H1 (cell line): ENCODE measurements at regions not wholly inside any gene's neighbourhood (a gene's known extent, or its start where the extent isn't known, plus 50 kb on each side); places are given as distances from the start of the nearest gene placed in this dataset.

ENCODE experiments used
- CTCF ChIA-PET: fragments of 300-600 bp; sonication (Branson Sonifier 250); formaldehyde crosslinking; loops from one replicate; lab custom pipeline; 2021; ENCODE audit not compliant: partially characterized antibody; lab: Charles Lee
- POLR2A ChIA-PET: fragments of 300-600 bp; sonication (Branson Sonifier 250); formaldehyde crosslinking; loops from one replicate; lab custom pipeline; 2021; ENCODE audit warnings: inconsistent platforms; ENCODE audit not compliant: partially characterized antibody; lab: Charles Lee
- DNase-seq, 2 experiments: peaks; one replicate each; pipeline versions ENCODE4 v3.0.0 to v3.0.0-alpha.2; 2010 to 2022; ENCODE audit warnings: low spot score in 2 of 2, low read depth in 1 of 2, mixed read lengths in 1 of 2
- FAIRE-seq: peaks from 2 replicates; lab custom pipeline; 2011; peaks lifted over from hg19 to GRCh38; lab: Jason Lieb, UNC
- H2AFZ ChIP-seq: 2 replicates; pipeline ENCODE4 v1.8.1; 2012; ENCODE audit warnings: low read length, inconsistent platforms
- H2AK5ac ChIP-seq: 2 replicates; pipeline ENCODE4 v1.6.1; 2013; ENCODE audit warnings: low read depth, low read length
- H2BK120ac ChIP-seq: replicated peaks from 2 replicates; pipeline ENCODE3; 2013; ENCODE audit warnings: low read depth, low read length, inconsistent platforms
- H2BK12ac ChIP-seq: 2 replicates; pipeline ENCODE4 v1.6.1; 2013; ENCODE audit warnings: low read depth, low read length
- H2BK15ac ChIP-seq: 2 replicates; pipeline ENCODE4 v1.6.1; 2013; ENCODE audit warnings: low read length
- H2BK20ac ChIP-seq: 2 replicates; pipeline ENCODE4 v1.6.1; 2013; ENCODE audit warnings: low read length
- H2BK5ac ChIP-seq: 2 replicates; pipeline ENCODE4 v1.6.1; 2013; ENCODE audit warnings: low read depth, low read length
- H3K14ac ChIP-seq: 2 replicates; pipeline ENCODE4 v1.6.1; 2013; ENCODE audit warnings: inconsistent platforms; ENCODE audit not compliant: insufficient read length
- H3K18ac ChIP-seq: 2 replicates; pipeline ENCODE4 v1.6.1; 2013; ENCODE audit warnings: low read length; ENCODE audit errors: extremely low read depth
- H3K23ac ChIP-seq: 2 replicates; pipeline ENCODE4 v1.6.1; 2013; ENCODE audit warnings: inconsistent platforms; ENCODE audit not compliant: insufficient read length
- H3K23me2 ChIP-seq: 2 replicates; pipeline ENCODE4 v1.6.1; 2013; ENCODE audit warnings: low read depth, low read length
- H3K27ac ChIP-seq: 2 replicates; pipeline ENCODE4 v1.6.1; 2011; ENCODE audit warnings: low read depth, low read length, inconsistent platforms
- H3K27me3 ChIP-seq, 4 experiments: replicated peaks in 1 of 4; 1 replicate in 1 of 4; 2 replicates in 3 of 4; pipeline versions ENCODE4 v1.6.1 to v1.8.1; 2011 to 2013; ENCODE audit warnings: low read length in 3 of 4, mild to moderate bottlenecking in 3 of 4, inconsistent platforms in 2 of 4, mixed read lengths in 2 of 4, moderate library complexity in 1 of 4; ENCODE audit not compliant: control insufficient read depth in 3 of 4, insufficient read depth in 3 of 4; ENCODE audit errors: extremely low read depth in 1 of 4
- H3K36me3 ChIP-seq, 4 experiments: 2 replicates each; pipeline versions ENCODE4 v1.6.1 to v1.8.1; 2011 to 2013; ENCODE audit warnings: mild to moderate bottlenecking in 4 of 4, low read length in 3 of 4, moderate library complexity in 2 of 4, control low read depth in 1 of 4, inconsistent platforms in 1 of 4; ENCODE audit not compliant: insufficient read depth in 4 of 4, control insufficient read depth in 2 of 4
- H3K4ac ChIP-seq: replicated peaks from 2 replicates; pipeline ENCODE3; 2013; ENCODE audit warnings: low read length, low read depth, mixed read lengths, inconsistent platforms; ENCODE audit not compliant: insufficient read length
- H3K4me1 ChIP-seq, 4 experiments: replicated peaks in 1 of 4; 1 replicate in 1 of 4; 2 replicates in 3 of 4; pipeline versions ENCODE4 v1.6.1 to v1.8.1; 2011 to 2013; ENCODE audit warnings: low read length in 3 of 4, inconsistent platforms in 2 of 4, mixed read lengths in 1 of 4; ENCODE audit not compliant: insufficient read depth in 4 of 4, control insufficient read depth in 3 of 4
- H3K4me2 ChIP-seq, 2 experiments: 2 replicates each; pipeline versions ENCODE4 v1.6.1 to v1.8.1; 2011 to 2013; ENCODE audit warnings: low read depth in 2 of 2, low read length in 2 of 2, control low read depth in 1 of 2, inconsistent platforms in 1 of 2, mild to moderate bottlenecking in 1 of 2; ENCODE audit not compliant: insufficient read depth in 1 of 2
- H3K4me3 ChIP-seq, 4 experiments: fragments of 200-600, 300-600 bp in 1 of 4; sonication (generic), shearing (Covaris generic), sonication (Bioruptor Twin) in 1 of 4; 2 replicates each; pipeline versions ENCODE4 v1.5.1 to v1.8.1; 2011 to 2016; ENCODE audit warnings: low read length in 4 of 4, low read depth in 3 of 4, control low read depth in 2 of 4, inconsistent platforms in 2 of 4, mild to moderate bottlenecking in 2 of 4, mixed read lengths in 1 of 4, moderate library complexity in 1 of 4; ENCODE audit not compliant: insufficient read depth in 2 of 4; ENCODE audit errors: extremely low read depth in 1 of 4
- H3K56ac ChIP-seq: replicated peaks from 2 replicates; pipeline ENCODE3; 2013; ENCODE audit warnings: low read depth, mild to moderate bottlenecking, mixed read lengths, low read length, inconsistent platforms; ENCODE audit not compliant: insufficient read length
- H3K79me1 ChIP-seq: 2 replicates; pipeline ENCODE4 v1.6.1; 2013; ENCODE audit warnings: low read depth, low read length, control low read depth
- H3K79me2 ChIP-seq, 2 experiments: 2 replicates each; pipeline versions ENCODE4 v1.6.1 to v1.8.1; 2012 to 2013; ENCODE audit warnings: low read length in 2 of 2, mild to moderate bottlenecking in 2 of 2, inconsistent platforms in 1 of 2; ENCODE audit not compliant: insufficient read depth in 2 of 2, control insufficient read depth in 1 of 2
- H3K9ac ChIP-seq, 4 experiments: replicated peaks in 1 of 4; 1 replicate in 1 of 4; 2 replicates in 3 of 4; pipeline versions ENCODE4 v1.6.1 to v1.8.1; 2011 to 2013; ENCODE audit warnings: low read depth in 3 of 4, low read length in 3 of 4, control low read depth in 2 of 4, mild to moderate bottlenecking in 2 of 4, moderate library complexity in 2 of 4, inconsistent platforms in 1 of 4; ENCODE audit errors: extremely low read depth in 1 of 4
- H3K9me3 ChIP-seq, 2 experiments: 2 replicates each; pipeline versions ENCODE4 v1.6.1 to v1.8.1; 2012 to 2013; ENCODE audit warnings: mild to moderate bottlenecking in 2 of 2, moderate library complexity in 2 of 2, control low read depth in 1 of 2, inconsistent platforms in 1 of 2, low read depth in 1 of 2, low read length in 1 of 2, mixed read lengths in 1 of 2; ENCODE audit not compliant: insufficient read depth in 2 of 2
- H4K20me1 ChIP-seq, 2 experiments: replicated peaks in 1 of 2; 2 replicates each; pipeline versions ENCODE3 to v1.8.1; 2011 to 2013; ENCODE audit warnings: inconsistent platforms in 2 of 2, low read length in 2 of 2, mild to moderate bottlenecking in 1 of 2; ENCODE audit not compliant: insufficient read depth in 2 of 2, control insufficient read depth in 1 of 2
- H4K5ac ChIP-seq: 2 replicates; pipeline ENCODE4 v1.6.1; 2013; ENCODE audit warnings: low read length, low read depth, mixed read lengths, inconsistent platforms; ENCODE audit not compliant: insufficient read length
- H4K8ac ChIP-seq: 2 replicates; pipeline ENCODE4 v1.8.0; 2013; ENCODE audit warnings: mild to moderate bottlenecking, moderate library complexity, low read length, inconsistent platforms; ENCODE audit not compliant: insufficient read depth; ENCODE audit errors: extremely low read depth
- H4K91ac ChIP-seq: replicated peaks from 2 replicates; pipeline ENCODE3; 2013; ENCODE audit warnings: low read length, mixed read lengths, inconsistent platforms; ENCODE audit not compliant: insufficient read length
- WGBS, 2 experiments: shearing (Covaris generic) in 1 of 2; methylation state at CpG; one replicate each; pipeline versions ENCODE4 v1.1.6 to v1.1.7; 2013 to 2015; ENCODE audit warnings: low lambda C conversion rate in 2 of 2, mixed read lengths in 2 of 2, inconsistent platforms in 1 of 2, low coverage in 1 of 2, missing lambda C conversion rate in 1 of 2; ENCODE audit not compliant: insufficient replicate concordance in 2 of 2, insufficient coverage in 1 of 2, insufficient read length in 1 of 2; ENCODE audit errors: extremely low coverage in 1 of 2, missing lambda C conversion rate in 1 of 2; 5-methylcytosine and 5-hydroxymethylcytosine counted together
- TF ChIP-seq, protein P1 (sequence below): fragments of 300-600 bp; sonication (generic); IDR thresholded peaks from 2 replicates; pipeline ENCODE4 v1.7.1; 2012; ENCODE audit warnings: low read length, moderate library complexity, mild to moderate bottlenecking, inconsistent platforms; ENCODE audit not compliant: insufficient replicate concordance

DNA sequence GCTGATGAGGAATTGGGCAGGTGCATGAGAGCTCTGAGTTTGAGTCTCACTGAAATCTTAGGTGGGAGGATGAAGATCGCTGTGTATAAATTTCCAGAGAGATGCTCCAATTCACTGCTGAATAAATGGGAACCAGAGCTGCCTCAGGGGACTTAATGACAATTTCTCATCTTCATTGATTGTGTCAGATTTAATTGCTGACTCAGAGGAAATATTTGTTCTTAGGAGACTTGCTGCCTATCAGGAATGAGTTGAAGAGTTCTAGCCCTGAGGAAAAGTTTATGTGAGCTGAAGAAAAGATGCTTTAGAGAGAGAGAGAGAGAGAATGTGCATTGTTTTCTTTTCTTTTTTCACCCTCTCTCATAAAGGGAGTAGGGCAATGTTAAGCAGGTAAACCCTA, 827.5 kb upstream of the WWC1 start:
- CTCF ChIA-PET = interaction anchor here (1.1 kb wide), 1 partner anchor 14 kb away, joined by 3 read pairs; no protein-coding TSS in a partner anchor
- 83% methylated on average over 1 of the region's 1 CpG; no CpG with 5 or more reads in 1 of the 2 experiments for WGBS, 2 experiments
- TF ChIP-seq, protein P1, sequence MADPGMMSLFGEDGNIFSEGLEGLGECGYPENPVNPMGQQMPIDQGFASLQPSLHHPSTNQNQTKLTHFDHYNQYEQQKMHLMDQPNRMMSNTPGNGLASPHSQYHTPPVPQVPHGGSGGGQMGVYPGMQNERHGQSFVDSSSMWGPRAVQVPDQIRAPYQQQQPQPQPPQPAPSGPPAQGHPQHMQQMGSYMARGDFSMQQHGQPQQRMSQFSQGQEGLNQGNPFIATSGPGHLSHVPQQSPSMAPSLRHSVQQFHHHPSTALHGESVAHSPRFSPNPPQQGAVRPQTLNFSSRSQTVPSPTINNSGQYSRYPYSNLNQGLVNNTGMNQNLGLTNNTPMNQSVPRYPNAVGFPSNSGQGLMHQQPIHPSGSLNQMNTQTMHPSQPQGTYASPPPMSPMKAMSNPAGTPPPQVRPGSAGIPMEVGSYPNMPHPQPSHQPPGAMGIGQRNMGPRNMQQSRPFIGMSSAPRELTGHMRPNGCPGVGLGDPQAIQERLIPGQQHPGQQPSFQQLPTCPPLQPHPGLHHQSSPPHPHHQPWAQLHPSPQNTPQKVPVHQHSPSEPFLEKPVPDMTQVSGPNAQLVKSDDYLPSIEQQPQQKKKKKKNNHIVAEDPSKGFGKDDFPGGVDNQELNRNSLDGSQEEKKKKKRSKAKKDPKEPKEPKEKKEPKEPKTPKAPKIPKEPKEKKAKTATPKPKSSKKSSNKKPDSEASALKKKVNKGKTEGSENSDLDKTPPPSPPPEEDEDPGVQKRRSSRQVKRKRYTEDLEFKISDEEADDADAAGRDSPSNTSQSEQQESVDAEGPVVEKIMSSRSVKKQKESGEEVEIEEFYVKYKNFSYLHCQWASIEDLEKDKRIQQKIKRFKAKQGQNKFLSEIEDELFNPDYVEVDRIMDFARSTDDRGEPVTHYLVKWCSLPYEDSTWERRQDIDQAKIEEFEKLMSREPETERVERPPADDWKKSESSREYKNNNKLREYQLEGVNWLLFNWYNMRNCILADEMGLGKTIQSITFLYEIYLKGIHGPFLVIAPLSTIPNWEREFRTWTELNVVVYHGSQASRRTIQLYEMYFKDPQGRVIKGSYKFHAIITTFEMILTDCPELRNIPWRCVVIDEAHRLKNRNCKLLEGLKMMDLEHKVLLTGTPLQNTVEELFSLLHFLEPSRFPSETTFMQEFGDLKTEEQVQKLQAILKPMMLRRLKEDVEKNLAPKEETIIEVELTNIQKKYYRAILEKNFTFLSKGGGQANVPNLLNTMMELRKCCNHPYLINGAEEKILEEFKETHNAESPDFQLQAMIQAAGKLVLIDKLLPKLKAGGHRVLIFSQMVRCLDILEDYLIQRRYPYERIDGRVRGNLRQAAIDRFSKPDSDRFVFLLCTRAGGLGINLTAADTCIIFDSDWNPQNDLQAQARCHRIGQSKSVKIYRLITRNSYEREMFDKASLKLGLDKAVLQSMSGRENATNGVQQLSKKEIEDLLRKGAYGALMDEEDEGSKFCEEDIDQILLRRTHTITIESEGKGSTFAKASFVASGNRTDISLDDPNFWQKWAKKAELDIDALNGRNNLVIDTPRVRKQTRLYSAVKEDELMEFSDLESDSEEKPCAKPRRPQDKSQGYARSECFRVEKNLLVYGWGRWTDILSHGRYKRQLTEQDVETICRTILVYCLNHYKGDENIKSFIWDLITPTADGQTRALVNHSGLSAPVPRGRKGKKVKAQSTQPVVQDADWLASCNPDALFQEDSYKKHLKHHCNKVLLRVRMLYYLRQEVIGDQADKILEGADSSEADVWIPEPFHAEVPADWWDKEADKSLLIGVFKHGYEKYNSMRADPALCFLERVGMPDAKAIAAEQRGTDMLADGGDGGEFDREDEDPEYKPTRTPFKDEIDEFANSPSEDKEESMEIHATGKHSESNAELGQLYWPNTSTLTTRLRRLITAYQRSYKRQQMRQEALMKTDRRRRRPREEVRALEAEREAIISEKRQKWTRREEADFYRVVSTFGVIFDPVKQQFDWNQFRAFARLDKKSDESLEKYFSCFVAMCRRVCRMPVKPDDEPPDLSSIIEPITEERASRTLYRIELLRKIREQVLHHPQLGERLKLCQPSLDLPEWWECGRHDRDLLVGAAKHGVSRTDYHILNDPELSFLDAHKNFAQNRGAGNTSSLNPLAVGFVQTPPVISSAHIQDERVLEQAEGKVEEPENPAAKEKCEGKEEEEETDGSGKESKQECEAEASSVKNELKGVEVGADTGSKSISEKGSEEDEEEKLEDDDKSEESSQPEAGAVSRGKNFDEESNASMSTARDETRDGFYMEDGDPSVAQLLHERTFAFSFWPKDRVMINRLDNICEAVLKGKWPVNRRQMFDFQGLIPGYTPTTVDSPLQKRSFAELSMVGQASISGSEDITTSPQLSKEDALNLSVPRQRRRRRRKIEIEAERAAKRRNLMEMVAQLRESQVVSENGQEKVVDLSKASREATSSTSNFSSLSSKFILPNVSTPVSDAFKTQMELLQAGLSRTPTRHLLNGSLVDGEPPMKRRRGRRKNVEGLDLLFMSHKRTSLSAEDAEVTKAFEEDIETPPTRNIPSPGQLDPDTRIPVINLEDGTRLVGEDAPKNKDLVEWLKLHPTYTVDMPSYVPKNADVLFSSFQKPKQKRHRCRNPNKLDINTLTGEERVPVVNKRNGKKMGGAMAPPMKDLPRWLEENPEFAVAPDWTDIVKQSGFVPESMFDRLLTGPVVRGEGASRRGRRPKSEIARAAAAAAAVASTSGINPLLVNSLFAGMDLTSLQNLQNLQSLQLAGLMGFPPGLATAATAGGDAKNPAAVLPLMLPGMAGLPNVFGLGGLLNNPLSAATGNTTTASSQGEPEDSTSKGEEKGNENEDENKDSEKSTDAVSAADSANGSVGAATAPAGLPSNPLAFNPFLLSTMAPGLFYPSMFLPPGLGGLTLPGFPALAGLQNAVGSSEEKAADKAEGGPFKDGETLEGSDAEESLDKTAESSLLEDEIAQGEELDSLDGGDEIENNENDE = no peak

More for the DNA sequence above, 827.5 kb upstream of the WWC1 start:
- H2BK120ac ChIP-seq = no peak overlapping the region
- no peak overlapping the region for H3K4ac ChIP-seq
- no peak overlapping the region for H2AK5ac ChIP-seq
- H2BK20ac ChIP-seq = no peak overlapping the region
- H3K4me2 ChIP-seq = no peak overlapping the region
- H4K8ac ChIP-seq = no peak overlapping the region
- H2BK15ac ChIP-seq = no peak overlapping the region
- no peaks in the 10 kb centered on the region for H3K27me3 ChIP-seq
- H4K91ac ChIP-seq = no peak overlapping the region
- no peak overlapping the region for H3K9ac ChIP-seq
- H3K23ac ChIP-seq = no peak overlapping the region
- no peaks in the 10 kb centered on the region for H4K20me1 ChIP-seq
- H2AFZ ChIP-seq = no peak overlapping the region
- POLR2A ChIA-PET = no interaction called here
- H3K36me3 ChIP-seq = no peaks in the 10 kb centered on the region
- DNase-seq (no peak), FAIRE-seq (no peak)
- H3K27ac ChIP-seq = no peak overlapping the region
- H2BK12ac ChIP-seq = no peak overlapping the region
- no peak overlapping the region for H3K56ac ChIP-seq
- H3K4me3 ChIP-seq = no peak overlapping the region
- H3K4me1 ChIP-seq = no peaks in the 10 kb centered on the region
- no peak overlapping the region for H2BK5ac ChIP-seq
- no peak overlapping the region for H3K14ac ChIP-seq
- H3K23me2 ChIP-seq = no peaks in the 10 kb centered on the region
- no peak overlapping the region for H3K18ac ChIP-seq
- no peaks in the 10 kb centered on the region for H3K79me2 ChIP-seq
- no peaks in the 10 kb centered on the region for H3K79me1 ChIP-seq
- H4K5ac ChIP-seq = no peak overlapping the region
- H3K9me3 ChIP-seq = no peaks in the 10 kb centered on the region
